CD14-positive monocyte (primary cell): ENCODE measurements at regions not wholly inside any gene's neighbourhood (a gene's known extent, or its start where the extent isn't known, plus 50 kb on each side); places are given as distances from the start of the nearest gene placed in this dataset.
A peak's percentile ranks its signal among the peaks of the same experiment; 100 is the strongest.

ENCODE experiments used
- DNase-seq, 3 donors: peaks; one replicate each; pipeline ENCODE4 v3.0.0-alpha.2; 2011 to 2022
- H2AFZ ChIP-seq: 2 replicates; pipeline ENCODE4 v1.6.0; 2012; ENCODE audit warnings: mild to moderate bottlenecking, low read depth, low read length, inconsistent platforms; ENCODE audit not compliant: insufficient read depth, poor library complexity, severe bottlenecking
- H3K27ac ChIP-seq, 2 donors: 1 replicate in 1 of 2; 2 replicates in 1 of 2; pipeline ENCODE4 v1.5.1; 2012 to 2013; ENCODE audit warnings: low read length in 2 of 2, control low read depth in 1 of 2, inconsistent platforms in 1 of 2, low read depth in 1 of 2, mild to moderate bottlenecking in 1 of 2
- H3K27me3 ChIP-seq, 2 donors: one replicate each; pipeline versions ENCODE4 v1.6.0 to v1.6.1; 2011 to 2013; ENCODE audit warnings: low read length in 2 of 2; ENCODE audit not compliant: control insufficient read depth in 2 of 2, insufficient read depth in 2 of 2
- H3K36me3 ChIP-seq, 2 donors: replicated peaks in 1 of 2; 1 replicate in 1 of 2; 2 replicates in 1 of 2; pipeline versions ENCODE4 v1.5.1 to v1.6.1; 2012 to 2013; ENCODE audit warnings: low read length in 2 of 2, control low read depth in 1 of 2, inconsistent platforms in 1 of 2, mild to moderate bottlenecking in 1 of 2; ENCODE audit not compliant: insufficient read depth in 2 of 2, control insufficient read depth in 1 of 2
- H3K4me1 ChIP-seq, 2 donors: 1 replicate in 1 of 2; 2 replicates in 1 of 2; pipeline versions ENCODE4 v1.5.1 to v1.6.1; 2012 to 2013; ENCODE audit warnings: low read length in 2 of 2, control low read depth in 1 of 2, inconsistent platforms in 1 of 2, mild to moderate bottlenecking in 1 of 2, moderate library complexity in 1 of 2; ENCODE audit not compliant: insufficient read depth in 2 of 2, control insufficient read depth in 1 of 2
- H3K4me2 ChIP-seq: replicated peaks from 2 replicates; pipeline ENCODE3; 2012; ENCODE audit warnings: low read length, moderate library complexity, mild to moderate bottlenecking; ENCODE audit not compliant: poor library complexity, severe bottlenecking; ENCODE audit errors: extremely low read depth
- H3K4me3 ChIP-seq, 3 experiments: fragments of 200-600 bp in 1 of 3; sonication (generic) in 1 of 3; replicated peaks in 1 of 3; 1 replicate in 2 of 3; 2 replicates in 1 of 3; pipeline ENCODE4 v1.5.1; 2011 to 2013; ENCODE audit warnings: low read length in 3 of 3, mild to moderate bottlenecking in 3 of 3, control low read depth in 2 of 3, low read depth in 2 of 3, inconsistent platforms in 1 of 3, moderate library complexity in 1 of 3
- H3K79me2 ChIP-seq: 2 replicates; pipeline ENCODE4 v1.6.0; 2012; ENCODE audit warnings: mild to moderate bottlenecking, control low read depth, inconsistent platforms, low read length, moderate library complexity; ENCODE audit not compliant: insufficient read depth
- H3K9ac ChIP-seq: 2 replicates; pipeline ENCODE4 v1.6.0; 2017; ENCODE audit warnings: low read length, mild to moderate bottlenecking; ENCODE audit not compliant: insufficient read depth, poor library complexity, severe bottlenecking
- H3K9me3 ChIP-seq, 2 donors: replicated peaks in 1 of 2; 1 replicate in 1 of 2; 2 replicates in 1 of 2; pipeline versions ENCODE4 v1.5.1 to v1.6.1; 2012 to 2013; ENCODE audit warnings: low read length in 2 of 2, control low read depth in 1 of 2; ENCODE audit not compliant: control insufficient read depth in 1 of 2, insufficient read depth in 1 of 2
- H4K20me1 ChIP-seq: 2 replicates; pipeline ENCODE4 v1.6.0; 2012; ENCODE audit warnings: mild to moderate bottlenecking, low read length, control low read depth, moderate library complexity; ENCODE audit not compliant: insufficient read depth
- H3K27ac Mint-ChIP-seq, 7 donors: one replicate each; pipeline ENCODE4 v1.8.0; 2020; ENCODE audit warnings: mild to moderate bottlenecking in 7 of 7, mixed read lengths in 7 of 7, moderate library complexity in 6 of 7, inconsistent platforms in 2 of 7
- H3K27me3 Mint-ChIP-seq, 3 donors: one replicate each; pipeline ENCODE4 v1.8.0; 2021 to 2022; ENCODE audit warnings: low read depth in 3 of 3, mild to moderate bottlenecking in 3 of 3, mixed read lengths in 3 of 3, moderate library complexity in 3 of 3, inconsistent platforms in 1 of 3
- H3K36me3 Mint-ChIP-seq, 2 donors: one replicate each; pipeline ENCODE4 v1.8.0; 2020; ENCODE audit warnings: mixed read lengths in 2 of 2, inconsistent platforms in 1 of 2, mild to moderate bottlenecking in 1 of 2
- H3K4me1 Mint-ChIP-seq: one replicate; pipeline ENCODE4 v1.8.0; 2020; ENCODE audit warnings: mild to moderate bottlenecking, mixed read lengths
- H3K4me3 Mint-ChIP-seq, 2 donors: one replicate each; pipeline ENCODE4 v1.8.0; 2020; ENCODE audit warnings: mild to moderate bottlenecking in 2 of 2, mixed read lengths in 2 of 2, moderate library complexity in 1 of 2
- H3K9me3 Mint-ChIP-seq, 7 donors: one replicate each; pipeline ENCODE4 v1.8.0; 2020 to 2022; ENCODE audit warnings: mixed read lengths in 7 of 7, mild to moderate bottlenecking in 6 of 7, moderate library complexity in 6 of 7, inconsistent platforms in 2 of 7
- WGBS: methylation state at CpG from one replicate; pipeline ENCODE4 v1.1.5; 2013; ENCODE audit warnings: missing lambda C conversion rate; ENCODE audit not compliant: insufficient coverage; 5-methylcytosine and 5-hydroxymethylcytosine counted together
- intact Hi-C, 2 donors: fragments of 100-400 bp; cut with micrococcal nuclease; formaldehyde crosslinking; loops; one replicate each; pipeline versions ENCODE4 v1.15.0 to v1.15.1; 2023
- TF ChIP-seq, protein P1 (sequence below): fragments of 200-600 bp; IDR thresholded peaks from one replicate; pipeline ENCODE4 v1.8.0; 2022; ENCODE audit warnings: antibody characterized with exemption, mild to moderate bottlenecking

DNA sequence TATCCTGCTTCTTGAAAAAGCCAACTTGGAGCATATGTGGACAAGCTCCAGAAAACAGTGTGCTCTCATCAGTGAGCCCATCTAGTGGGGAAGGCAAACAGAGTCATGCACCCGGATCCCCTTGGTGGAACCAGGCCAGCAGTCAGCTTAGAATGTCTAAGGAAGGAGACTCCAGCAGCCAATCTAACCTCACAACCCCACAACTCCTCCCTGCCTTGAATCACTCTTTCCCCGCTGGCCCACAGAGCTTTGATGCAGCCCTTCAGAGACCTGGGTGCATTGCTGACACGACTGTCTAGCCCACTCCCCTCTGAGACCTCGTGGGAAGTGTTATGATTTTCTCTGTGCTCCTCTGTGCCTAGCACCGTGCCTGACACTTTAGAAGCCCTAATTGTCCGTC lies 623.7 kb downstream of the BNC2 start:
- H3K9me3 ChIP-seq: no peaks in the 10 kb centered on the region
- H2AFZ ChIP-seq: no peak overlapping the region
- no peak overlapping the region for H3K27ac ChIP-seq
- intact Hi-C loops: no loop called here
- no peaks in the 10 kb centered on the region for H3K36me3 ChIP-seq
- Mint-ChIP-seq H3K9me3 (peaks cover 0 to 6% (median 2%) of the 10 kb centered on the region in 7 donors), H3K4me1 (no peaks in the 10 kb centered on the region), H3K36me3 (no peaks in the 10 kb centered on the region), H3K27me3 (peaks cover 0 to 6% (median 2%) of the 10 kb centered on the region in 3 donors), H3K4me3 (no peak overlapping the region), H3K27ac (peak overlapping the region in 1 of 7 donors; percentile 73)
- no peak overlapping the region for H3K9ac ChIP-seq
- TF ChIP-seq, protein P1, sequence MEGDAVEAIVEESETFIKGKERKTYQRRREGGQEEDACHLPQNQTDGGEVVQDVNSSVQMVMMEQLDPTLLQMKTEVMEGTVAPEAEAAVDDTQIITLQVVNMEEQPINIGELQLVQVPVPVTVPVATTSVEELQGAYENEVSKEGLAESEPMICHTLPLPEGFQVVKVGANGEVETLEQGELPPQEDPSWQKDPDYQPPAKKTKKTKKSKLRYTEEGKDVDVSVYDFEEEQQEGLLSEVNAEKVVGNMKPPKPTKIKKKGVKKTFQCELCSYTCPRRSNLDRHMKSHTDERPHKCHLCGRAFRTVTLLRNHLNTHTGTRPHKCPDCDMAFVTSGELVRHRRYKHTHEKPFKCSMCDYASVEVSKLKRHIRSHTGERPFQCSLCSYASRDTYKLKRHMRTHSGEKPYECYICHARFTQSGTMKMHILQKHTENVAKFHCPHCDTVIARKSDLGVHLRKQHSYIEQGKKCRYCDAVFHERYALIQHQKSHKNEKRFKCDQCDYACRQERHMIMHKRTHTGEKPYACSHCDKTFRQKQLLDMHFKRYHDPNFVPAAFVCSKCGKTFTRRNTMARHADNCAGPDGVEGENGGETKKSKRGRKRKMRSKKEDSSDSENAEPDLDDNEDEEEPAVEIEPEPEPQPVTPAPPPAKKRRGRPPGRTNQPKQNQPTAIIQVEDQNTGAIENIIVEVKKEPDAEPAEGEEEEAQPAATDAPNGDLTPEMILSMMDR: no peak
- H3K4me3 ChIP-seq: no peak overlapping the region
- WGBS: 71% methylated on average over 1 of the region's 6 CpGs
- H3K27me3 ChIP-seq: no peaks in the 10 kb centered on the region
- no peak overlapping the region for H3K4me2 ChIP-seq
- DNase-seq: no peak
- H4K20me1 ChIP-seq: no peaks in the 10 kb centered on the region
- H3K4me1 ChIP-seq: no peaks in the 10 kb centered on the region
- H3K79me2 ChIP-seq: no peaks in the 10 kb centered on the region

DNA sequence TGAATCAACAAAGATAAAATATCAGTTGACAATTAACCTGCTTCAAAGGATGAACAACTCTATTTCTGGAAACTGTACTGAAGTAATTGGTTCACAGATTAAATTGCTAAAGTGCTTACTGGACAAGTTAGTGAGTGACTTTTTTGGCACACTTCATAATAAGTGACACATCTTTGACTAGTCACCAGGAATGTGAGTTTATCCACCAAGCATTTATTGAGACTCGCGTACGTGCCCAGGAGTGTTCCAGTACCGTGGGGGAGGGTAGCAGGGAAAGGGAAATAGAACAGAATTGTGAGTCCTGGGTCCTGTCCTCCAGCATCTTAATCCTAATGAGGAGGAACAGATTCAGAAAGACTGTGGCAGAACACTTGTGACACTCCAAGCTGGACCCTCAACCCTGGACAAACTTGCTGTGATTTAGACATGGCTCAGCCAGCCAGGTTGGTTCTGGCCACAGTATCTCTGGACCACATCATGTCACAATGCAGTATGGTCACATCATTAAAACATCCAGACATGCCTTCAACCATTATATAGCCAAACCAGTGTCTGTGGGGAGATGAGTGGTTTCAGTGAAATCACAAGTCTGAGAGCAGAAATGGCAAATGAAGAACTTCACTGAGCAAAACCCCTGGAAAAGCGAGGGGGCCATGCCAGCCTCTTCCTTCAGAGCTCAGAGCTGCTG lies 623.1 kb downstream of the BNC2 start:
- no peak overlapping the region for H2AFZ ChIP-seq
- H3K4me2 ChIP-seq: no peak overlapping the region
- intact Hi-C loops: no loop called here
- no peaks in the 10 kb centered on the region for H3K9me3 ChIP-seq
- no peaks in the 10 kb centered on the region for H3K4me1 ChIP-seq
- Mint-ChIP-seq H3K9me3 (peaks cover 0 to 6% (median 2%) of the 10 kb centered on the region in 7 donors), H3K36me3 (no peaks in the 10 kb centered on the region), H3K27ac (no peak overlapping the region), H3K27me3 (peaks cover 0 to 6% (median 2%) of the 10 kb centered on the region in 3 donors), H3K4me3 (no peak overlapping the region), H3K4me1 (no peaks in the 10 kb centered on the region)
- H3K27me3 ChIP-seq: no peaks in the 10 kb centered on the region
- no peak for DNase-seq
- H3K9ac ChIP-seq: no peak overlapping the region
- TF ChIP-seq, protein P1: no peak
- WGBS: 71% methylated on average over 1 of the region's 5 CpGs
- no peaks in the 10 kb centered on the region for H4K20me1 ChIP-seq
- no peaks in the 10 kb centered on the region for H3K79me2 ChIP-seq
- H3K36me3 ChIP-seq: no peaks in the 10 kb centered on the region
- H3K4me3 ChIP-seq: no peak overlapping the region
- H3K27ac ChIP-seq: no peak overlapping the region
